HEK293 (cell line): ENCODE measurements at regions not wholly inside any gene's neighbourhood (a gene's known extent, or its start where the extent isn't known, plus 50 kb on each side); places are given as distances from the start of the nearest gene placed in this dataset.

ENCODE experiments used
- CTCF ChIA-PET: fragments of 350-600 bp; formaldehyde crosslinking; extraction: SDS; loops from one replicate; lab custom pipeline; 2021; ENCODE audit warnings: antibody characterized with exemption; lab: Yijun Ruan, JAX
- POLR2A ChIA-PET: fragments of 300-600 bp; formaldehyde crosslinking; extraction: SDS; loops from one replicate; lab custom pipeline; 2020; ENCODE audit warnings: antibody characterized with exemption, inconsistent platforms; lab: Yijun Ruan, JAX
- H3K27ac ChIP-seq: fragments of 200-500 bp; sonication (Bioruptor generic); 2 replicates; pipeline ENCODE4 v1.5.1; 2014; ENCODE audit warnings: low read depth, low read length, control low read depth, inconsistent platforms; ENCODE audit errors: extremely low read depth
- H3K36me3 ChIP-seq, 2 experiments: fragments of 200-500 bp in 1 of 2; sonication (Bioruptor generic) in 1 of 2; 1 replicate in 1 of 2; 2 replicates in 1 of 2; pipeline ENCODE4 v1.5.1; 2014 to 2017; ENCODE audit warnings: inconsistent platforms in 2 of 2, low read length in 2 of 2; ENCODE audit not compliant: control insufficient read depth in 2 of 2, insufficient read depth in 1 of 2
- H3K4me1 ChIP-seq: fragments of 200-500 bp; sonication (Bioruptor generic); 2 replicates; pipeline ENCODE4 v1.5.1; 2014; ENCODE audit warnings: mild to moderate bottlenecking, low read length, inconsistent platforms; ENCODE audit not compliant: control insufficient read depth, insufficient read depth
- H3K4me3 ChIP-seq: 2 replicates; pipeline ENCODE4 v1.5.1; 2011; ENCODE audit warnings: low read depth, mild to moderate bottlenecking, control low read depth, low read length, moderate library complexity
- H3K9me3 ChIP-seq: fragments of 200-500 bp; sonication (Bioruptor generic); 2 replicates; pipeline ENCODE4 v1.5.1; 2014; ENCODE audit warnings: low read depth, low read length, inconsistent platforms; ENCODE audit not compliant: control insufficient read depth, insufficient read depth
- KLF1 ChIP-seq: fragments of 450-650 bp; formaldehyde crosslinking; IDR thresholded peaks from 2 replicates; pipeline ENCODE4 v1.5.1; 2016; ENCODE audit warnings: missing biosample characterization, missing genetic modification characterization
- MZF1 ChIP-seq: fragments of 450-650 bp; formaldehyde crosslinking; IDR thresholded peaks from 2 replicates; pipeline ENCODE4 v1.5.1; 2017; ENCODE audit warnings: missing biosample characterization, missing genetic modification characterization, borderline replicate concordance
- OVOL3 ChIP-seq: fragments of 450-650 bp; formaldehyde crosslinking; IDR thresholded peaks from 2 replicates; pipeline ENCODE4 v1.5.1; 2016; ENCODE audit warnings: missing biosample characterization, missing genetic modification characterization
- RBAK ChIP-seq: fragments of 450-650 bp; formaldehyde crosslinking; IDR thresholded peaks from 2 replicates; pipeline ENCODE4 v1.5.1; 2016; ENCODE audit warnings: missing biosample characterization, missing genetic modification characterization
- SCRT2 ChIP-seq: fragments of 450-650 bp; formaldehyde crosslinking; IDR thresholded peaks from 2 replicates; pipeline ENCODE4 v1.5.1; 2016; ENCODE audit warnings: missing biosample characterization, missing genetic modification characterization
- TCF7L2 ChIP-seq: IDR thresholded peaks from 2 replicates; pipeline ENCODE4 v1.6.1; 2011; ENCODE audit warnings: low read depth, mild to moderate bottlenecking, inconsistent platforms, low read length, moderate library complexity, borderline replicate concordance
- WT1 ChIP-seq: fragments of 450-650 bp; formaldehyde crosslinking; IDR thresholded peaks from 2 replicates; pipeline ENCODE4 v1.5.1; 2016; ENCODE audit warnings: missing biosample characterization, missing genetic modification characterization
- ZBTB20 ChIP-seq: fragments of 450-650 bp; formaldehyde crosslinking; IDR thresholded peaks from 2 replicates; pipeline ENCODE4 v1.5.1; 2016; ENCODE audit warnings: missing biosample characterization, missing genetic modification characterization
- ZBTB21 ChIP-seq: fragments of 450-650 bp; formaldehyde crosslinking; IDR thresholded peaks from 2 replicates; pipeline ENCODE4 v1.5.1; 2017; ENCODE audit warnings: missing biosample characterization, missing genetic modification characterization
- ZFP3 ChIP-seq: fragments of 450-650 bp; formaldehyde crosslinking; IDR thresholded peaks from 2 replicates; pipeline ENCODE4 v1.5.1; 2016; ENCODE audit warnings: low read depth, missing biosample characterization, missing genetic modification characterization
- ZFP41 ChIP-seq: fragments of 450-650 bp; formaldehyde crosslinking; IDR thresholded peaks from 2 replicates; pipeline ENCODE4 v1.5.1; 2016; ENCODE audit warnings: missing biosample characterization, missing genetic modification characterization, borderline replicate concordance
- ZNF10 ChIP-seq: fragments of 450-650 bp; formaldehyde crosslinking; IDR thresholded peaks from 2 replicates; pipeline ENCODE4 v1.5.1; 2017; ENCODE audit warnings: missing biosample characterization, missing genetic modification characterization
- ZNF114 ChIP-seq: fragments of 450-650 bp; formaldehyde crosslinking; IDR thresholded peaks from 2 replicates; pipeline ENCODE4 v1.5.0; 2017; ENCODE audit warnings: missing biosample characterization, missing genetic modification characterization
- ZNF138 ChIP-seq: fragments of 450-650 bp; formaldehyde crosslinking; IDR thresholded peaks from 2 replicates; pipeline ENCODE4 v1.5.1; 2016; ENCODE audit warnings: missing biosample characterization, missing genetic modification characterization, borderline replicate concordance
- ZNF140 ChIP-seq: fragments of 450-650 bp; formaldehyde crosslinking; IDR thresholded peaks from 2 replicates; pipeline ENCODE4 v1.5.1; 2016; ENCODE audit warnings: missing biosample characterization, missing genetic modification characterization
- ZNF16 ChIP-seq: fragments of 450-650 bp; formaldehyde crosslinking; IDR thresholded peaks from 2 replicates; pipeline ENCODE4 v1.5.1; 2016; ENCODE audit warnings: low read depth, missing biosample characterization, missing genetic modification characterization
- ZNF175 ChIP-seq: fragments of 450-650 bp; formaldehyde crosslinking; IDR thresholded peaks from 2 replicates; pipeline ENCODE4 v1.5.1; 2016; ENCODE audit warnings: missing biosample characterization, missing genetic modification characterization
- ZNF19 ChIP-seq: fragments of 450-650 bp; formaldehyde crosslinking; IDR thresholded peaks from 2 replicates; pipeline ENCODE4; 2016; ENCODE audit warnings: missing biosample characterization, missing genetic modification characterization, low read depth
- ZNF24 ChIP-seq: fragments of 450-650 bp; formaldehyde crosslinking; IDR thresholded peaks from 2 replicates; pipeline ENCODE4 v1.5.1; 2016; ENCODE audit warnings: missing biosample characterization, missing genetic modification characterization
- ZNF274 ChIP-seq, 2 experiments: fragments of 200-500 bp in 1 of 2; fragments of 450-650 bp in 1 of 2; sonication (Bioruptor generic) in 1 of 2; formaldehyde crosslinking in 1 of 2; IDR thresholded peaks; 2 replicates each; pipeline versions ENCODE4 v1.5.1 to v1.6.1; 2014 to 2016; ENCODE audit warnings: borderline replicate concordance in 1 of 2, inconsistent platforms in 1 of 2, low read length in 1 of 2, missing biosample characterization in 1 of 2, missing genetic modification characterization in 1 of 2
- ZNF335 ChIP-seq: fragments of 450-650 bp; formaldehyde crosslinking; conservative IDR thresholded peaks from 2 replicates; pipeline ENCODE4 v1.5.1; 2016; ENCODE audit warnings: missing biosample characterization, missing genetic modification characterization
- ZNF350 ChIP-seq: fragments of 450-650 bp; formaldehyde crosslinking; IDR thresholded peaks from 2 replicates; pipeline ENCODE4 v1.5.0; 2017; ENCODE audit warnings: missing biosample characterization, mild to moderate bottlenecking, missing genetic modification characterization
- ZNF391 ChIP-seq: fragments of 450-650 bp; formaldehyde crosslinking; IDR thresholded peaks from 2 replicates; pipeline ENCODE4 v1.5.1; 2016; ENCODE audit warnings: low read depth, missing biosample characterization, missing genetic modification characterization, borderline replicate concordance
- ZNF423 ChIP-seq: fragments of 450-650 bp; formaldehyde crosslinking; IDR thresholded peaks from 2 replicates; pipeline ENCODE4 v1.5.1; 2016; ENCODE audit warnings: missing biosample characterization, missing genetic modification characterization
- ZNF654 ChIP-seq: fragments of 450-650 bp; formaldehyde crosslinking; IDR thresholded peaks from 2 replicates; pipeline ENCODE4 v1.5.1; 2016; ENCODE audit warnings: low read depth, missing biosample characterization, missing genetic modification characterization
- ZNF670 ChIP-seq: fragments of 450-650 bp; formaldehyde crosslinking; IDR thresholded peaks from 2 replicates; pipeline ENCODE4 v1.5.1; 2016; ENCODE audit warnings: missing biosample characterization, missing genetic modification characterization, low read depth
- ZNF677 ChIP-seq: fragments of 450-650 bp; IDR thresholded peaks from 2 replicates; pipeline ENCODE4 v1.5.0; 2018; ENCODE audit warnings: missing biosample characterization, mild to moderate bottlenecking, missing genetic modification characterization, moderate library complexity
- ZNF701 ChIP-seq: fragments of 450-650 bp; formaldehyde crosslinking; IDR thresholded peaks from 2 replicates; pipeline ENCODE4 v1.5.1; 2016; ENCODE audit warnings: missing biosample characterization, missing genetic modification characterization
- ZNF837 ChIP-seq: fragments of 450-650 bp; formaldehyde crosslinking; IDR thresholded peaks from 2 replicates; pipeline ENCODE4 v1.5.1; 2016; ENCODE audit warnings: missing biosample characterization, missing genetic modification characterization
- TF ChIP-seq, protein P1 (sequence below): fragments of 450-650 bp; formaldehyde crosslinking; IDR thresholded peaks from 2 replicates; pipeline ENCODE4 v1.5.1; 2016; ENCODE audit warnings: missing biosample characterization, missing genetic modification characterization, borderline replicate concordance
- TF ChIP-seq, protein P2 (sequence below): fragments of 450-650 bp; formaldehyde crosslinking; IDR thresholded peaks from 2 replicates; pipeline ENCODE4 v1.5.1; 2017; ENCODE audit warnings: missing biosample characterization, missing genetic modification characterization
- TF ChIP-seq, protein P3 (sequence below): fragments of 450-650 bp; formaldehyde crosslinking; IDR thresholded peaks from 2 replicates; pipeline ENCODE4 v1.5.1; 2017; ENCODE audit warnings: missing biosample characterization, missing genetic modification characterization
- TF ChIP-seq, protein P4 (sequence below): IDR thresholded peaks from 2 replicates; pipeline ENCODE4 v1.6.1; 2011; ENCODE audit warnings: mild to moderate bottlenecking, low read depth, low read length, borderline replicate concordance

DNA sequence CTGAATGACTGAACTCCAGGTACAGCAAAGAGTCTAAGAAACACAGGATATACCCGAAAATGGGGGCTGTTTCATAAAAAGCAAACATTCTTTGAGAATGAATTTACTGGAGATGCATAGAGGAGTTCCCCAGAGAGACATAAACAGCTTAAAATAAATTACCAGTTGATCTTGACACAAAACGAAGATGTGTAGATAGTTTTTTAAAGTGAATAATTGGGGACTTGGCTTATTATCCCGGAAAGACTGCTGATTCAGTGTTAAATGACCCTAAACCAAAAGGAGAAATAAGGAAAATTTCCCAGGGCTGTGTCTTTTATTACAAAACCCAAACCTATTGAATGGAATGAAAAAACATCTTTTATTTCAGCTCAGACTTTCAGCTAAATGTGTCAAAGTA is 1052.8 kb upstream of the TMEM132C start (continued):
- TF ChIP-seq ZNF175 (tag by site-specific recombination) = no peak

DNA sequence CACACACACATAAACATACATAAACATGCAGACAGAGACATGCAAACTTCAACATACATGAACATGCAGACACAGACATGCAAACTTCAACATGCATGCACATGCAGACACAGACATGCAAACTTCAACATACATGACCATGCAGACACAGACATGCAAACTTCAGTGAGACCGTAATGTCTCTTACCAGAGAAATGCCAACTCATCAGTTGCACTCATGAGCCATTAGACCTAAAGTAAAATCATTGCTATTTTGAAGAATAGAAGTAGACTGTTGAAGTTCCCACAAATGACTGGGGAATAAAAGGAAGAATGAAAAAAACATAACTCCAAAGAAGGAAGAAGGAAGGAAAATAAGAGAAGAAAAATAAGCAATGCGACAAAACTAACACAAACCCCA is 1044.0 kb upstream of the TMEM132C start:
- Histone ChIP-seq H3K27ac (no peak overlapping the region), H3K36me3 (no peaks in the 10 kb centered on the region), H3K4me1 (no peaks in the 10 kb centered on the region), H3K4me3 (no peak overlapping the region), H3K9me3 (no peaks in the 10 kb centered on the region)
- POLR2A ChIA-PET = no interaction called here
- CTCF ChIA-PET = no interaction called here
- TF ChIP-seq ZNF423 (no peak), MZF1 (tag by site-specific recombination) (no peak), ZFP3 (no peak), RBAK (tag by site-specific recombination) (no peak), ZNF335 (tag by site-specific recombination) (no peak), ZNF670 (tag by site-specific recombination) (no peak), ZNF274 (IDR thresholded peaks at IDR 0.05; ENCODE audit: low read length) (no peak), ZNF274 (tag by site-specific recombination; IDR thresholded peaks at IDR 0.05; ENCODE audit: borderline replicate concordance) (no peak), SCRT2 (tag by site-specific recombination) (no peak), ZBTB21 (tag by site-specific recombination) (no peak), KLF1 (tag by site-specific recombination) (no peak), ZNF138 (tag by site-specific recombination) (no peak), ZNF837 (tag by site-specific recombination) (no peak), ZNF24 (tag by site-specific recombination) (no peak)

DNA sequence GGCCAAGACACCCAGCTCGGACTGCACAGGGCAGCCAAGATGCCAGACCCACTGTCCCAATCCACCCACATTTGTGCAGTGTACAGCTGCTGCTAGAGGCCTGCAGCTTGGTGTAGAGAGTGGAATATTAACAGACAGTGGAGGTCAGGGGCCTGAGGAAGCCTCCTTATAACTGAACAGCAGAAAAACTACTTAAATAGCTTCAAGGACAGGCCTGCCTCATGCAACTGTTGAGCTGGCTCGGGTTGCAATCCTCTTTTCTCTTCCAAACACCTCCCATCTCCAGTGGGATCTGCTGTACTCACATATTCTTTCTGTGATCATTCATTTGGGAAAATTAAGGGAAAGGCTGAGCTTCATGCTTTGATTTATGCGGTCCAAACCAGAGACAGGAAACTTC is 1043.2 kb upstream of the TMEM132C start:
- ChIA-PET POLR2A (no interaction called here), CTCF (no interaction called here)
- no peak overlapping the region for H3K4me3 ChIP-seq
- no peaks in the 10 kb centered on the region for H3K36me3 ChIP-seq
- no peaks in the 10 kb centered on the region for H3K9me3 ChIP-seq
- H3K4me1 ChIP-seq = no peaks in the 10 kb centered on the region
- H3K27ac ChIP-seq = no peak overlapping the region
- TF ChIP-seq ZNF114 (tag by site-specific recombination) = no peak
- TF ChIP-seq ZNF677 (tag by site-specific recombination) = no peak
- TF ChIP-seq, protein P1, sequence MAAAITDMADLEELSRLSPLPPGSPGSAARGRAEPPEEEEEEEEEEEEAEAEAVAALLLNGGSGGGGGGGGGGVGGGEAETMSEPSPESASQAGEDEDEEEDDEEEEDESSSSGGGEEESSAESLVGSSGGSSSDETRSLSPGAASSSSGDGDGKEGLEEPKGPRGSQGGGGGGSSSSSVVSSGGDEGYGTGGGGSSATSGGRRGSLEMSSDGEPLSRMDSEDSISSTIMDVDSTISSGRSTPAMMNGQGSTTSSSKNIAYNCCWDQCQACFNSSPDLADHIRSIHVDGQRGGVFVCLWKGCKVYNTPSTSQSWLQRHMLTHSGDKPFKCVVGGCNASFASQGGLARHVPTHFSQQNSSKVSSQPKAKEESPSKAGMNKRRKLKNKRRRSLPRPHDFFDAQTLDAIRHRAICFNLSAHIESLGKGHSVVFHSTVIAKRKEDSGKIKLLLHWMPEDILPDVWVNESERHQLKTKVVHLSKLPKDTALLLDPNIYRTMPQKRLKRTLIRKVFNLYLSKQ (tag by site-specific recombination) = no peak
- TF ChIP-seq ZFP41 = no peak
- TF ChIP-seq ZNF140 (tag by site-specific recombination) = no peak
- TF ChIP-seq ZBTB20 = no peak
- no peak for TF ChIP-seq ZNF16 (tag by site-specific recombination)
- TF ChIP-seq OVOL3 (tag by site-specific recombination) = no peak
- TF ChIP-seq ZNF350 (tag by site-specific recombination) = no peak
- TF ChIP-seq ZNF10 (tag by site-specific recombination) = no peak
- TF ChIP-seq ZNF391 (tag by site-specific recombination) = no peak
- TF ChIP-seq, protein P2, sequence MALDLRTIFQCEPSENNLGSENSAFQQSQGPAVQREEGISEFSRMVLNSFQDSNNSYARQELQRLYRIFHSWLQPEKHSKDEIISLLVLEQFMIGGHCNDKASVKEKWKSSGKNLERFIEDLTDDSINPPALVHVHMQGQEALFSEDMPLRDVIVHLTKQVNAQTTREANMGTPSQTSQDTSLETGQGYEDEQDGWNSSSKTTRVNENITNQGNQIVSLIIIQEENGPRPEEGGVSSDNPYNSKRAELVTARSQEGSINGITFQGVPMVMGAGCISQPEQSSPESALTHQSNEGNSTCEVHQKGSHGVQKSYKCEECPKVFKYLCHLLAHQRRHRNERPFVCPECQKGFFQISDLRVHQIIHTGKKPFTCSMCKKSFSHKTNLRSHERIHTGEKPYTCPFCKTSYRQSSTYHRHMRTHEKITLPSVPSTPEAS (tag by site-specific recombination) = no peak
- TF ChIP-seq WT1 (tag by site-specific recombination) = no peak
- no peak for TF ChIP-seq TCF7L2
- TF ChIP-seq, protein P3, sequence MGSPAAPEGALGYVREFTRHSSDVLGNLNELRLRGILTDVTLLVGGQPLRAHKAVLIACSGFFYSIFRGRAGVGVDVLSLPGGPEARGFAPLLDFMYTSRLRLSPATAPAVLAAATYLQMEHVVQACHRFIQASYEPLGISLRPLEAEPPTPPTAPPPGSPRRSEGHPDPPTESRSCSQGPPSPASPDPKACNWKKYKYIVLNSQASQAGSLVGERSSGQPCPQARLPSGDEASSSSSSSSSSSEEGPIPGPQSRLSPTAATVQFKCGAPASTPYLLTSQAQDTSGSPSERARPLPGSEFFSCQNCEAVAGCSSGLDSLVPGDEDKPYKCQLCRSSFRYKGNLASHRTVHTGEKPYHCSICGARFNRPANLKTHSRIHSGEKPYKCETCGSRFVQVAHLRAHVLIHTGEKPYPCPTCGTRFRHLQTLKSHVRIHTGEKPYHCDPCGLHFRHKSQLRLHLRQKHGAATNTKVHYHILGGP (tag by site-specific recombination) = no peak
- no peak for TF ChIP-seq ZNF701 (tag by site-specific recombination)
- TF ChIP-seq, protein P4, sequence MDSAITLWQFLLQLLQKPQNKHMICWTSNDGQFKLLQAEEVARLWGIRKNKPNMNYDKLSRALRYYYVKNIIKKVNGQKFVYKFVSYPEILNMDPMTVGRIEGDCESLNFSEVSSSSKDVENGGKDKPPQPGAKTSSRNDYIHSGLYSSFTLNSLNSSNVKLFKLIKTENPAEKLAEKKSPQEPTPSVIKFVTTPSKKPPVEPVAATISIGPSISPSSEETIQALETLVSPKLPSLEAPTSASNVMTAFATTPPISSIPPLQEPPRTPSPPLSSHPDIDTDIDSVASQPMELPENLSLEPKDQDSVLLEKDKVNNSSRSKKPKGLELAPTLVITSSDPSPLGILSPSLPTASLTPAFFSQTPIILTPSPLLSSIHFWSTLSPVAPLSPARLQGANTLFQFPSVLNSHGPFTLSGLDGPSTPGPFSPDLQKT = no peak
- no peak for TF ChIP-seq ZNF654 (tag by site-specific recombination)
- no peak for TF ChIP-seq ZNF19 (tag by site-specific recombination)
